ENCODE measurements at regions not wholly inside any gene's neighbourhood (a gene's known extent, or its start where the extent isn't known, plus 50 kb on each side); places are given as distances from the start of the nearest gene placed in this dataset.

DNA sequence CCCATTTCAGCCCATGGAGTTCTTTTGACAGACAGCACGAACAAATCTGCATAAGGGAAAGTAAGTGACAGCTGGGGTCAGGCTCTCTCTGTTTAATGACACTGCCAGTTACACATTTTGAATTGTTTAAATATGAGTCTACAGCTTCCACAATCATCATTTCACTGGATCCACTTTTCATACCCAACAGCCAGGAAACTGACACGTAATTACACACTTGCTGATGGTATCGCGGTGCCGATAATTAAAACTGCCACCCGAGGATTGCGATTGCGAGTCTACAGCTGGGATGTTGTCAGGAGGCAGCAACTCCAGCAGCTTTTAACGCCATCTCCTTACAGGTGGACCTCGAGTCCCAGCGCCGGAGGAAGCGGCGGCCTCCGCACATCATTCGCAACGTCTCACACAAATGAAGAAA is 230.8 kb upstream of the MGMT start:
- no peak for ATAC-seq (ENCODE audit: low read depth)
- Histone ChIP-seq H3K9me3 (ENCODE audit: severe bottlenecking) (no peaks in the 10 kb centered on the region), H3K27ac (ENCODE audit: poor library complexity, severe bottlenecking) (no peak overlapping the region), H3K36me3 (ENCODE audit: low read depth) (no peaks in the 10 kb centered on the region), H3K27me3 (ENCODE audit: insufficient read depth, poor library complexity, severe bottlenecking) (no peaks in the 10 kb centered on the region), H3K4me3 (ENCODE audit: severe bottlenecking) (no peak overlapping the region), H3K4me1 (ENCODE audit: insufficient read depth, poor library complexity, severe bottlenecking) (no peaks in the 10 kb centered on the region)
- TF ChIP-seq, protein P1, sequence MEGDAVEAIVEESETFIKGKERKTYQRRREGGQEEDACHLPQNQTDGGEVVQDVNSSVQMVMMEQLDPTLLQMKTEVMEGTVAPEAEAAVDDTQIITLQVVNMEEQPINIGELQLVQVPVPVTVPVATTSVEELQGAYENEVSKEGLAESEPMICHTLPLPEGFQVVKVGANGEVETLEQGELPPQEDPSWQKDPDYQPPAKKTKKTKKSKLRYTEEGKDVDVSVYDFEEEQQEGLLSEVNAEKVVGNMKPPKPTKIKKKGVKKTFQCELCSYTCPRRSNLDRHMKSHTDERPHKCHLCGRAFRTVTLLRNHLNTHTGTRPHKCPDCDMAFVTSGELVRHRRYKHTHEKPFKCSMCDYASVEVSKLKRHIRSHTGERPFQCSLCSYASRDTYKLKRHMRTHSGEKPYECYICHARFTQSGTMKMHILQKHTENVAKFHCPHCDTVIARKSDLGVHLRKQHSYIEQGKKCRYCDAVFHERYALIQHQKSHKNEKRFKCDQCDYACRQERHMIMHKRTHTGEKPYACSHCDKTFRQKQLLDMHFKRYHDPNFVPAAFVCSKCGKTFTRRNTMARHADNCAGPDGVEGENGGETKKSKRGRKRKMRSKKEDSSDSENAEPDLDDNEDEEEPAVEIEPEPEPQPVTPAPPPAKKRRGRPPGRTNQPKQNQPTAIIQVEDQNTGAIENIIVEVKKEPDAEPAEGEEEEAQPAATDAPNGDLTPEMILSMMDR (IDR thresholded peaks at IDR 0.05; ENCODE audit: poor library complexity, severe bottlenecking) = no peak
- DNase-seq (ENCODE audit: low spot score) = no peak

GRCh38 chr10:129241461-129241860 is 225.6 kb upstream of the MGMT start:
- DNase-seq (ENCODE audit: low spot score) = no peak
- H3K9me3 ChIP-seq (ENCODE audit: severe bottlenecking) = no peaks in the 10 kb centered on the region
- TF ChIP-seq, protein P1 (IDR thresholded peaks at IDR 0.05; ENCODE audit: poor library complexity, severe bottlenecking) = no peak
- H3K4me1 ChIP-seq (ENCODE audit: insufficient read depth, poor library complexity, severe bottlenecking) = no peaks in the 10 kb centered on the region
- no peak for ATAC-seq (ENCODE audit: low read depth)
- H3K27ac ChIP-seq (ENCODE audit: poor library complexity, severe bottlenecking) = no peak overlapping the region
- H3K4me3 ChIP-seq (ENCODE audit: severe bottlenecking) = no peak overlapping the region
- no peaks in the 10 kb centered on the region for H3K27me3 ChIP-seq (ENCODE audit: insufficient read depth, poor library complexity, severe bottlenecking)
- H3K36me3 ChIP-seq (ENCODE audit: low read depth) = no peaks in the 10 kb centered on the region

- Histone ChIP-seq H3K36me3 (ENCODE audit: low read depth) (no peaks in the 10 kb centered on the region), H3K4me1 (ENCODE audit: insufficient read depth, poor library complexity, severe bottlenecking) (no peaks in the 10 kb centered on the region), H3K27me3 (ENCODE audit: insufficient read depth, poor library complexity, severe bottlenecking) (no peaks in the 10 kb centered on the region), H3K9me3 (ENCODE audit: severe bottlenecking) (no peaks in the 10 kb centered on the region), H3K4me3 (ENCODE audit: severe bottlenecking) (no peak overlapping the region), H3K27ac (ENCODE audit: poor library complexity, severe bottlenecking) (no peak overlapping the region)
- DNase-seq (ENCODE audit: low spot score) (no peak), ATAC-seq (ENCODE audit: low read depth) (no peak)
- TF ChIP-seq, protein P1 (IDR thresholded peaks at IDR 0.05; ENCODE audit: poor library complexity, severe bottlenecking) = no peak
Measured at GRCh38 chr10:129244298-129244697, 222.7 kb upstream of the MGMT start.

GRCh38 chr10:129244757-129245156 is 222.3 kb upstream of the MGMT start:
- ATAC-seq (ENCODE audit: low read depth) (no peak), DNase-seq (ENCODE audit: low spot score) (no peak)
- Histone ChIP-seq H3K27me3 (ENCODE audit: insufficient read depth, poor library complexity, severe bottlenecking) (no peaks in the 10 kb centered on the region), H3K4me3 (ENCODE audit: severe bottlenecking) (no peak overlapping the region), H3K9me3 (ENCODE audit: severe bottlenecking) (no peaks in the 10 kb centered on the region), H3K4me1 (ENCODE audit: insufficient read depth, poor library complexity, severe bottlenecking) (no peaks in the 10 kb centered on the region), H3K36me3 (ENCODE audit: low read depth) (no peaks in the 10 kb centered on the region), H3K27ac (ENCODE audit: poor library complexity, severe bottlenecking) (no peak overlapping the region)
- TF ChIP-seq, protein P1 (IDR thresholded peaks at IDR 0.05; ENCODE audit: poor library complexity, severe bottlenecking) = no peak

- H3K9me3 ChIP-seq (ENCODE audit: severe bottlenecking) = no peaks in the 10 kb centered on the region
- no peaks in the 10 kb centered on the region for H3K4me1 ChIP-seq (ENCODE audit: insufficient read depth, poor library complexity, severe bottlenecking)
- ATAC-seq (ENCODE audit: low read depth) = no peak
- TF ChIP-seq, protein P1 (IDR thresholded peaks at IDR 0.05; ENCODE audit: poor library complexity, severe bottlenecking) = no peak
- no peak overlapping the region for H3K4me3 ChIP-seq (ENCODE audit: severe bottlenecking)
- H3K27ac ChIP-seq (ENCODE audit: poor library complexity, severe bottlenecking) = no peak overlapping the region
- H3K36me3 ChIP-seq (ENCODE audit: low read depth) = no peaks in the 10 kb centered on the region
- peaks cover 8% of the 10 kb centered on the region for H3K27me3 ChIP-seq (ENCODE audit: insufficient read depth, poor library complexity, severe bottlenecking)
- no peak for DNase-seq (ENCODE audit: low spot score)
Measured at GRCh38 chr10:129253161-129253864, 213.7 kb upstream of the MGMT start.

Data from RWPE2 (cell line).